Ectodermal cell (in vitro differentiated cells): ENCODE measurements at regions not wholly inside any gene's neighbourhood (a gene's known extent, or its start where the extent isn't known, plus 50 kb on each side); places are given as distances from the start of the nearest gene placed in this dataset.

ENCODE experiments used
- H3K27ac ChIP-seq: 2 replicates; pipeline ENCODE4 v1.7.0; 2013; ENCODE audit warnings: mild to moderate bottlenecking, low read depth, low read length; ENCODE audit not compliant: insufficient read depth, poor library complexity, severe bottlenecking
- H3K27me3 ChIP-seq: 2 replicates; pipeline ENCODE4 v1.7.0; 2013; ENCODE audit warnings: mild to moderate bottlenecking, low read length; ENCODE audit not compliant: insufficient read depth, control insufficient read depth, poor library complexity, severe bottlenecking
- H3K36me3 ChIP-seq: one replicate; pipeline ENCODE4 v1.7.0; 2013; ENCODE audit warnings: low read length; ENCODE audit not compliant: control insufficient read depth, insufficient read depth
- H3K4me1 ChIP-seq: one replicate; pipeline ENCODE4 v1.7.0; 2013; ENCODE audit warnings: low read length; ENCODE audit not compliant: control insufficient read depth, insufficient read depth
- H3K4me3 ChIP-seq: 2 replicates; pipeline ENCODE4 v1.7.0; 2013; ENCODE audit warnings: low read depth, low read length, control low read depth; ENCODE audit not compliant: insufficient read depth
- H3K9me3 ChIP-seq: 2 replicates; pipeline ENCODE4 v1.7.0; 2013; ENCODE audit warnings: mild to moderate bottlenecking, low read length, moderate library complexity; ENCODE audit not compliant: control insufficient read depth
- WGBS, 2 experiments: methylation state at CpG; one replicate each; pipeline ENCODE4 v1.1.7; 2013; ENCODE audit warnings: missing lambda C conversion rate in 2 of 2; 5-methylcytosine and 5-hydroxymethylcytosine counted together

GRCh38 chr5:89036166-89036565 lies 153.2 kb upstream of the MEF2C start:
- Histone ChIP-seq H3K9me3 (no peaks in the 10 kb centered on the region), H3K27ac (no peak overlapping the region), H3K4me1 (no peaks in the 10 kb centered on the region), H3K27me3 (no peaks in the 10 kb centered on the region), H3K4me3 (no peak overlapping the region), H3K36me3 (no peaks in the 10 kb centered on the region)
- 89 to 90% methylated on average over 6 of the region's 6 CpGs for WGBS, 2 experiments

GRCh38 chr5:89034588-89034987 lies 151.6 kb upstream of the MEF2C start:
- Histone ChIP-seq H3K4me3 (no peak overlapping the region), H3K36me3 (no peaks in the 10 kb centered on the region), H3K9me3 (no peaks in the 10 kb centered on the region), H3K4me1 (no peaks in the 10 kb centered on the region), H3K27me3 (no peaks in the 10 kb centered on the region), H3K27ac (no peak overlapping the region)
- WGBS, 2 experiments, result 84 to 92% methylated on average over 1 to 2 of the region's 2 CpGs

GRCh38 chr5:89030798-89031197 lies 147.8 kb upstream of the MEF2C start:
- Histone ChIP-seq H3K9me3 (peaks cover 3% of the 10 kb centered on the region), H3K36me3 (no peaks in the 10 kb centered on the region), H3K4me1 (no peaks in the 10 kb centered on the region), H3K4me3 (no peak overlapping the region), H3K27ac (no peak overlapping the region), H3K27me3 (no peaks in the 10 kb centered on the region)
- 98 to 100% methylated on average over 3 of the region's 3 CpGs for WGBS, 2 experiments

GRCh38 chr5:89028595-89029285 lies 145.8 kb upstream of the MEF2C start:
- Histone ChIP-seq H3K4me1 (no peaks in the 10 kb centered on the region), H3K27ac (no peak overlapping the region), H3K4me3 (no peak overlapping the region), H3K9me3 (peaks cover 3% of the 10 kb centered on the region), H3K36me3 (no peaks in the 10 kb centered on the region), H3K27me3 (no peaks in the 10 kb centered on the region)
- 81 to 96% methylated on average over 2 of the region's 2 CpGs for WGBS, 2 experiments

- Histone ChIP-seq H3K4me1 (no peaks in the 10 kb centered on the region), H3K9me3 (peaks cover 3% of the 10 kb centered on the region), H3K27me3 (no peaks in the 10 kb centered on the region), H3K4me3 (no peak overlapping the region), H3K27ac (no peak overlapping the region), H3K36me3 (no peaks in the 10 kb centered on the region)
- WGBS, 2 experiments, result 86 to 96% methylated on average over 3 of the region's 3 CpGs
These were observed 141.1 kb upstream of the MEF2C start for GRCh38 chr5:89024045-89024444.

- WGBS, 2 experiments, result 94 to 95% methylated on average over 4 of the region's 4 CpGs
- Histone ChIP-seq H3K9me3 (no peaks in the 10 kb centered on the region), H3K4me3 (no peak overlapping the region), H3K27ac (no peak overlapping the region), H3K27me3 (no peaks in the 10 kb centered on the region), H3K4me1 (peaks cover 8% of the 10 kb centered on the region), H3K36me3 (no peaks in the 10 kb centered on the region)
These were observed 138.1 kb upstream of the MEF2C start for GRCh38 chr5:89020926-89021610.

GRCh38 chr5:89016741-89017303 lies 133.8 kb upstream of the MEF2C start:
- no peak overlapping the region for H3K4me3 ChIP-seq
- no peak overlapping the region for H3K27ac ChIP-seq
- H3K4me1 ChIP-seq, result peaks cover 14% of the 10 kb centered on the region
- H3K9me3 ChIP-seq, result no peaks in the 10 kb centered on the region
- no peaks in the 10 kb centered on the region for H3K27me3 ChIP-seq
- no peaks in the 10 kb centered on the region for H3K36me3 ChIP-seq
- 65 to 78% methylated on average over 2 of the region's 3 CpGs for WGBS, 2 experiments

- H3K4me3 ChIP-seq, result no peak overlapping the region
- no peaks in the 10 kb centered on the region for H3K36me3 ChIP-seq
- 100% methylated on average over 1 of the region's 1 CpG; no CpG with 5 or more reads in 1 of the 2 experiments for WGBS, 2 experiments
- no peaks in the 10 kb centered on the region for H3K9me3 ChIP-seq
- no peaks in the 10 kb centered on the region for H3K27me3 ChIP-seq
- peaks cover 14% of the 10 kb centered on the region for H3K4me1 ChIP-seq
- H3K27ac ChIP-seq, result no peak overlapping the region
These were observed 132.4 kb upstream of the MEF2C start for GRCh38 chr5:89015409-89015808.

GRCh38 chr5:89011778-89012711 lies 129.1 kb upstream of the MEF2C start:
- no peak overlapping the region for H3K4me3 ChIP-seq
- H3K9me3 ChIP-seq, result no peaks in the 10 kb centered on the region
- no peaks in the 10 kb centered on the region for H3K27me3 ChIP-seq
- WGBS, 2 experiments, result 83 to 86% methylated on average over 5 of the region's 6 CpGs
- H3K36me3 ChIP-seq, result no peaks in the 10 kb centered on the region
- no peak overlapping the region for H3K27ac ChIP-seq
- peaks cover 11% of the 10 kb centered on the region for H3K4me1 ChIP-seq

- Histone ChIP-seq H3K9me3 (no peaks in the 10 kb centered on the region), H3K27ac (no peak overlapping the region), H3K27me3 (no peaks in the 10 kb centered on the region), H3K36me3 (no peaks in the 10 kb centered on the region), H3K4me3 (no peak overlapping the region), H3K4me1 (peaks cover 6% of the 10 kb centered on the region)
- WGBS, 2 experiments, result 88 to 91% methylated on average over 2 of the region's 2 CpGs
These were observed 127.5 kb upstream of the MEF2C start for GRCh38 chr5:89010512-89010911.
